Ovary (tissue), 3 donors: ENCODE measurements at regions not wholly inside any gene's neighbourhood (a gene's known extent, or its start where the extent isn't known, plus 50 kb on each side); places are given as distances from the start of the nearest gene placed in this dataset.

Experiments
- CTCF ChIP-seq, 3 donors: fragments of 450-650 bp in 2 of 3; fragments of 200-600 bp in 1 of 3; IDR thresholded peaks; one replicate each; pipeline versions ENCODE4 v1.5.1 to v1.8.0; 2016 to 2022; ENCODE audit warnings: antibody characterized with exemption in 3 of 3, mild to moderate bottlenecking in 1 of 3
- POLR2A ChIP-seq: fragments of 450-650 bp; IDR thresholded peaks from one replicate; pipeline ENCODE4 v1.6.1; 2017; ENCODE audit warnings: antibody characterized with exemption, mild to moderate bottlenecking, moderate library complexity
- donor health status: DM: no; HTN: no; CAD: no.

- TF ChIP-seq POLR2A: no peak
- TF ChIP-seq CTCF (IDR thresholded peaks at IDR 0.05): no peak
These were observed 193.4 kb upstream of the CDYL start for GRCh38 chr6:4582506-4583417.
